Prostate gland (tissue), 2 donors: ENCODE measurements at regions not wholly inside any gene's neighbourhood (a gene's known extent, or its start where the extent isn't known, plus 50 kb on each side); places are given as distances from the start of the nearest gene placed in this dataset.

Source experiments
- POLR2AphosphoS5 ChIP-seq: sonication (generic); formaldehyde crosslinking; IDR thresholded peaks from one replicate; pipeline ENCODE4 v1.6.1; 2017; ENCODE audit warnings: antibody characterized with exemption
- TF ChIP-seq, protein P1 (sequence below), 4 experiments: fragments of 200-600 bp in 2 of 4; fragments of 450-650 bp in 2 of 4; sonication (generic) in 2 of 4; IDR thresholded peaks; 1 replicate in 3 of 4; 2 replicates in 1 of 4; pipeline ENCODE4 v1.5.1; 2016 to 2019; ENCODE audit warnings: antibody characterized with exemption in 4 of 4, mild to moderate bottlenecking in 2 of 4, moderate library complexity in 2 of 4

DNA sequence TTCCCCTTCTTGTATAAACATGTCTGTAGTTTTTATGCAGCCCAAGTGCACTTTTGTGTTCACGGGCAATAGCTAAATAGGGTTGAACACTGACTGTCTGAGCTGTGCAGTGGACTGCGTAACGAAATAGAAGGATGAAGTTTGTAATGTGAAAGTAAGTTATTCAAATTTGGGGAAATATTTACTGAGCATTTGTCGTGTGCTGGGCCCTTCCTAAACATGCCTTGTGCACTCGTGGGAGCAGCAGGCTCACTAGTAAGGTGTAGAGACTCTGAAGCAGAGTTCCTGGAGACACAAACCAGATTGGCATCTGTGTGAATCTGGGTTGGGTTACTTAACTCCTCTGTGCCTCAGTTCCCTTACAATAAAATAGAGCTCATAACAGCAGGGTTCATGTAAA is 51.7 kb upstream of the C1QTNF7 start:
- TF ChIP-seq, protein P1, sequence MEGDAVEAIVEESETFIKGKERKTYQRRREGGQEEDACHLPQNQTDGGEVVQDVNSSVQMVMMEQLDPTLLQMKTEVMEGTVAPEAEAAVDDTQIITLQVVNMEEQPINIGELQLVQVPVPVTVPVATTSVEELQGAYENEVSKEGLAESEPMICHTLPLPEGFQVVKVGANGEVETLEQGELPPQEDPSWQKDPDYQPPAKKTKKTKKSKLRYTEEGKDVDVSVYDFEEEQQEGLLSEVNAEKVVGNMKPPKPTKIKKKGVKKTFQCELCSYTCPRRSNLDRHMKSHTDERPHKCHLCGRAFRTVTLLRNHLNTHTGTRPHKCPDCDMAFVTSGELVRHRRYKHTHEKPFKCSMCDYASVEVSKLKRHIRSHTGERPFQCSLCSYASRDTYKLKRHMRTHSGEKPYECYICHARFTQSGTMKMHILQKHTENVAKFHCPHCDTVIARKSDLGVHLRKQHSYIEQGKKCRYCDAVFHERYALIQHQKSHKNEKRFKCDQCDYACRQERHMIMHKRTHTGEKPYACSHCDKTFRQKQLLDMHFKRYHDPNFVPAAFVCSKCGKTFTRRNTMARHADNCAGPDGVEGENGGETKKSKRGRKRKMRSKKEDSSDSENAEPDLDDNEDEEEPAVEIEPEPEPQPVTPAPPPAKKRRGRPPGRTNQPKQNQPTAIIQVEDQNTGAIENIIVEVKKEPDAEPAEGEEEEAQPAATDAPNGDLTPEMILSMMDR (IDR thresholded peaks at IDR 0.05): no peak
- TF ChIP-seq POLR2AphosphoS5: peak; percentile 40
